ENCODE measurements at regions not wholly inside any gene's neighbourhood (a gene's known extent, or its start where the extent isn't known, plus 50 kb on each side); places are given as distances from the start of the nearest gene placed in this dataset.

GRCh38 chr3:88610820-88611219, 461.1 kb downstream of the C3orf38 start:
- no peak for DNase-seq (ENCODE audit: low read depth)
- TF ChIP-seq CTCF (conservative IDR thresholded peaks at IDR 0.05; ENCODE audit: low read length), result no peak
- H3K4me3 ChIP-seq (ENCODE audit: low read length), result no peak overlapping the region

- no peak overlapping the region for H3K4me3 ChIP-seq (ENCODE audit: low read length)
- DNase-seq (ENCODE audit: low read depth), result no peak
- no peak for TF ChIP-seq CTCF (conservative IDR thresholded peaks at IDR 0.05; ENCODE audit: low read length)
Observed at GRCh38 chr3:88611826-88612326, 462.1 kb downstream of the C3orf38 start.

- TF ChIP-seq CTCF (conservative IDR thresholded peaks at IDR 0.05; ENCODE audit: low read length), result no peak
- no peak for DNase-seq (ENCODE audit: low read depth)
- no peak overlapping the region for H3K4me3 ChIP-seq (ENCODE audit: low read length)
Observed at GRCh38 chr3:88616413-88616812, 466.7 kb downstream of the C3orf38 start.

GRCh38 chr3:88617283-88617682, 467.5 kb downstream of the C3orf38 start:
- no peak for DNase-seq (ENCODE audit: low read depth)
- no peak overlapping the region for H3K4me3 ChIP-seq (ENCODE audit: low read length)
- TF ChIP-seq CTCF (conservative IDR thresholded peaks at IDR 0.05; ENCODE audit: low read length), result no peak

GRCh38 chr3:88618021-88618645, 468.4 kb downstream of the C3orf38 start:
- no peak for TF ChIP-seq CTCF (conservative IDR thresholded peaks at IDR 0.05; ENCODE audit: low read length)
- DNase-seq (ENCODE audit: low read depth), result peak; percentile 4
- H3K4me3 ChIP-seq (ENCODE audit: low read length), result no peak overlapping the region

- H3K4me3 ChIP-seq (ENCODE audit: low read length), result no peak overlapping the region
- no peak for TF ChIP-seq CTCF (conservative IDR thresholded peaks at IDR 0.05; ENCODE audit: low read length)
- DNase-seq (ENCODE audit: low read depth), result no peak
Observed at GRCh38 chr3:88621586-88621985, 471.8 kb downstream of the C3orf38 start.

- no peak overlapping the region for H3K4me3 ChIP-seq (ENCODE audit: low read length)
- DNase-seq (ENCODE audit: low read depth), result no peak
- no peak for TF ChIP-seq CTCF (conservative IDR thresholded peaks at IDR 0.05; ENCODE audit: low read length)
Observed at GRCh38 chr3:88623709-88624108, 473.9 kb downstream of the C3orf38 start.

Measured in AG10803 (cell line).